Medulla oblongata (tissue), 1 donor: ENCODE measurements at regions not wholly inside any gene's neighbourhood (a gene's known extent, or its start where the extent isn't known, plus 50 kb on each side); places are given as distances from the start of the nearest gene placed in this dataset.
"Not testable (repeated sequence)": the region's sequence is repeated elsewhere in the genome, so short reads cannot be mapped to it uniquely, and the experiment has no call there.

Experiments used
- DNase-seq: peaks from one replicate; pipeline ENCODE4 v3.0.0-alpha.2; 2015; ENCODE audit errors: extremely low spot score

- peak; percentile 82 for DNase-seq
Measured at GRCh38 chr3:71973274-71974030, 188.5 kb upstream of the PROK2 start.

GRCh38 chr3:71972031-71972430 lies 187.1 kb upstream of the PROK2 start:
- no peak for DNase-seq

- no peak for DNase-seq
Measured at GRCh38 chr3:71968544-71968943, 183.6 kb upstream of the PROK2 start.

- no peak for DNase-seq
Measured at GRCh38 chr3:71966185-71966584, 181.2 kb upstream of the PROK2 start.

- DNase-seq = no peak
Measured at GRCh38 chr3:71964170-71964569, 179.2 kb upstream of the PROK2 start.

- no peak for DNase-seq
Measured at GRCh38 chr3:71962561-71963240, 177.8 kb upstream of the PROK2 start.

- no peak for DNase-seq
Measured at GRCh38 chr3:71961891-71962290, 176.9 kb upstream of the PROK2 start.

- no peak for DNase-seq
Measured at GRCh38 chr3:71961378-71961777, 176.4 kb upstream of the PROK2 start.

GRCh38 chr3:71958533-71958932 lies 173.6 kb upstream of the PROK2 start:
- DNase-seq = no peak

GRCh38 chr3:71956716-71957115 lies 171.8 kb upstream of the PROK2 start:
- DNase-seq = peak; percentile 40

- no peak for DNase-seq
Measured at GRCh38 chr3:71956069-71956340, 171.1 kb upstream of the PROK2 start.

- peak; percentile 94 for DNase-seq
Measured at GRCh38 chr3:71955240-71956068, 170.5 kb upstream of the PROK2 start.

GRCh38 chr3:71951842-71952241 lies 166.9 kb upstream of the PROK2 start:
- DNase-seq = no peak

- no peak for DNase-seq
Measured at GRCh38 chr3:71951361-71951760, 166.4 kb upstream of the PROK2 start.

- DNase-seq = no peak
Measured at GRCh38 chr3:71949442-71949841, 164.5 kb upstream of the PROK2 start.

- DNase-seq = no peak
Measured at GRCh38 chr3:71944482-71945065, 159.6 kb upstream of the PROK2 start.

GRCh38 chr3:71942432-71943187 lies 157.7 kb upstream of the PROK2 start:
- DNase-seq = no peak

GRCh38 chr3:71940486-71940885 lies 155.5 kb upstream of the PROK2 start:
- no peak for DNase-seq

- DNase-seq = not testable (repeated sequence)
Measured at GRCh38 chr3:71938081-71938480, 153.1 kb upstream of the PROK2 start.

- no peak for DNase-seq
Measured at GRCh38 chr3:71936681-71937080, 151.7 kb upstream of the PROK2 start.

GRCh38 chr3:71934520-71935270 lies 149.7 kb upstream of the PROK2 start:
- DNase-seq = no peak
